ENCODE measurements at regions not wholly inside any gene's neighbourhood (a gene's known extent, or its start where the extent isn't known, plus 50 kb on each side); places are given as distances from the start of the nearest gene placed in this dataset.
"Not testable (repeated sequence)": the region's sequence is repeated elsewhere in the genome, so short reads cannot be mapped to it uniquely, and the experiment has no call there.

DNA sequence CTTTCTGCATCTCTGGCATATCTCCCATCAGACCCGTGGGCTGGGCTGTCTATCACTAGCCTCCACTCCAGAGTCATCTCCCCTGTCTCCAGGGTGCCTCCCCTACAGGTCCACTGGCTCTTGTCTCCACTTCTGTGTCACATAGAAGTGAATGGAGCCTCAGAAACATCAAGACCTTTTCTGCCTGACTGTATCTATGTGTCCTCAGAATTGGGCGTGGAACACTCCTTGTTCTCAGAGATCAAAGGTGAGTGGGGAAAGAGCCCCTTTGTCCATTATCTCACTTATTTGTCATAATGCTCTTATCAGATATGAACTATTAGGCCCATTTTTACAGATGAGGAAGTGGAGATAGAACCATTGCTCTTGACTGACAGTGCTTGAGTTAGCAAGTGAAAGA lies 211.0 kb downstream of the CYRIA start:
- no peak for DNase-seq

DNA sequence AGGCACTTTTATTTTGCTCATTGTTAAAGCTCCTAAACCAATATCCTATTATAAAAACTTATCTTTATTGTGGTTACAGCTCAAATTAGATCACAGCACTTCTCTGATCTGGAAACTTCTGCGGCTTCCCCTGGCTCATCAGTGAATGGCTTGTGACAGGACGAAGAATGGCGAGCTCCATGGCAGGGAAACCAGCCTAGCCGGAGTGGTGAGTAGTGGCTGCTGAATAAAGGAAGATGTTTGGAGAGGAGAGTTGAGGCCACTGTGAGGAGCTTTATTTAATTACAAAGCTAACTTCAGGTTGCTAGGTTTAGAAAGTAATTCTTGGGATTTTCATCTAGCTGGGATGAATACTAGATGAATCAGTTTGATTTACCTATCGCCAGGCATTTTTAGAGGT lies 213.5 kb downstream of the CYRIA start:
- no peak for DNase-seq

DNA sequence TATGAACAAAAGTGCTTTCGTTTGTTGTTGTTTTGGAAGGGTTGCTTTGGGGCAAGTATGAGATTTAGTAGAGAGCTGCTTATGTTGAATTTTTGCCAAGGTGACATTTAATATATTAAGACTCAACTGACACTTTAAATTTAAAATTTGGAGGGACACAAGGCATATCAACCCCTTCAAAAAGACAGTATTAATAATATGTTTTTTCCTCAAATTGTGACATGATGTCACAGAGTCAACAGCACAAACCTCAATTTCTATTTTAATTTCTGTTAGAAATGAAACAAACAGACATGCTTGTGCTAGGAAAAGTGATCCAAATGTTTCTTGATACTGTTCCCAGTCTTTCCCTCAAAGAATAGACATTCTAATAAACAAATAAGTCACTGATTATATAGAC lies 218.9 kb downstream of the CYRIA start:
- DNase-seq = no peak

DNA sequence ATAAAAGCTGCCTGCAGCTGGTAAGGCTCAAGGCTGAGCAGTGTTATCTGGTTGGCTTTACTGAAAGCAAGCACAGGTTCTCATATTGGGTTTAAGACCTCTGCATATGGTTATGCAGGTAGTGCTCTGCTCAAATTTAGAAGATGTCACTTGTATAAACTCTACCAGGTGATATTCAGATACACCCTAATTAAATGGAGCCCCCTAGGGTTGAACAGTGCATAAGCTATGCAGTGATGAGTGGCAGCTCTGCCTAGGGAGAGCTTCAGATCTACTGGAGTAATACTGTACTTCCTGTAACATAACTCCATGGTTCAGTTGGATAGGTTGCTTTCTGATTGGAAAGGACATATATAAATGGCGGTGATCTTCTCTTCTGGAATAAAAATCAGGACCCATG lies 222.7 kb downstream of the CYRIA start:
- no peak for DNase-seq

DNA sequence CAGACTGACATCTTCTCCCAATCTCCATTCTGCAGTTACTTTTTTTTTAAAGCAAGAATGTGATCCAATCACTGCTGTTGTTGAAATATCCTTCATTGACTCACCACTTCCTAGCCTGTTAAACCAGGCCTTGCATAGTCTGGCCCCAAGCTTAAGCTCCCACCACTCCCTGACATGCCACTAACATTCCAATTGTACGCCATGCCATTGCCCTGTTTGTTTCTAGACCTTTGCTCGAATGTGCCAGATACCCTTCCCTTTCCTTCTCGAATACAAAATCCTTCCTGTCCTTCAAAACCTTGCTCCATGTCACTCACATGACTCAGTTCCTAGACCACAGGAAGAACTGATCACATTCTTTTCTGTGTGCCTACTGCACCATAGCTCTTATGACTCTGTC lies 224.2 kb downstream of the CYRIA start:
- no peak for DNase-seq

DNA sequence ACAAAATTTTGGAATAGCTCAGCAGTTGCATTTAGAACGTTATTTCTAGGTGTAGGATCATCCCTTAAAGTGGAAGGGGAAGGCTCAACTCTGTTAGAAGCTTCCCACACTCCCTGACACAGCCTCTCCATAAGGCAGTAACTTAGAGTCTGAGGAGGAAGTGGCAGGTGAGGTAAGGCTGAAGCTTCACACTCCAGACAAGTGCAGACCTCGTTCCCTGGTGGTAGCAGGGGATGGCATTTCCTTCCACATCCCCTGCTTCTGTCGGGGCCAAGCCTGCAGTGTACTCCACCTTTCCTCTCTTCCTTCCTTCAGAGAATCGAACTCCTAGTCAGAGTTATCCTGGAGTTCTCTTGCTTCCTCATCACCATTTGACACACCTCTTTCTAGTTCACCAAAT lies 224.7 kb downstream of the CYRIA start:
- no peak for DNase-seq

DNA sequence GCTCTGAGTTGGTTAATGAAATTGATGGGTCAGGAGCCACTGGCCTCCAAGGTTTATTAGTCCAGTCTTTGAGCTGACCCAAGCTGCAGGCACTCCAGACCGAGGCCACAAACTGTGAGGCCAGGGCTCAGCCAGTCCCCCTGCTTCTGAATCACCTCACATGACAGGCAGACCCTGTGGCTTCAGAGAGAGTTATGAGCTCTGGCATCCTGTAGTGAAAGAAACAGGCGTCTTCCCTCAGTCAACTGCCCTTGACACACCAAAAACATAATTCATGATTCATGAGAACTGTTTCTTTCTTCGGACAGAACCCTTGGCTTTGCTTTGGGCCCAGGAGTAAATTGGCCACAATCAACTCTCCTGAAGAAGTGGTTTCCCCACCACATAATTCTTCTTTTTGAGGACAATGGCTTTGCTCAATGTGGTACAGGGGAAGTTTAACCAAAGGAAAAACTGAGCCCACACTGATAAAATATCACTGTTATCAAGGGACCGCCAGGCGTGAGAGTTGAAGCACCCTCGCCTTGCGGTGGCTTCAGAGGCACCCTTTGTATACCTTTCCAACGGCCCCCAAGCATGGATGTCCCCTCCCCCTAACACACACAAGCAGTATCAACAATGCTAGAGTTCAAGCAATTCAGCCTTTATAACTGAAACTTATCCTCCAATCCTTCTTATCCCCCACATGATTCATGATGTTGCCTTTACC lies 226.9 kb downstream of the CYRIA start:
- no peak for DNase-seq

DNA sequence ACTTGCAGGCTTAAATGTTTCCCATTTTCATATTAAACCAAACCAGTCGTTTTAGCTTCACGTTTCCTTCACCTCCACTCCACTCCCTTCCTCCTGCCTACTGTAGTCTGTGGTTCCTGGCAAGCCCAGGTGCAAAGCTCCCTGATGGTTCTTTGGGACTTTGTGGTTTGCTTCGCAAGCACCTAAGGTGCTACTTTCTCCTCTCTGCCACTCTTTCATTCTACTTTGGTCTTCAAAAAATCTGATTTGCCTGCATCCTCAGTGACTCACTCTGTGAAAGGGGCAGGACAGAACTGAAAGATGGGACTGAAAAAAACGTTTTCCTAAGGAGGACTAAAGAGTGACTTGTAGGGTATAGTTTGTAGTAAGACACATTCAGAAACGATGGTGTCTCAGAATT lies 228.4 kb downstream of the CYRIA start:
- DNase-seq = no peak

DNA sequence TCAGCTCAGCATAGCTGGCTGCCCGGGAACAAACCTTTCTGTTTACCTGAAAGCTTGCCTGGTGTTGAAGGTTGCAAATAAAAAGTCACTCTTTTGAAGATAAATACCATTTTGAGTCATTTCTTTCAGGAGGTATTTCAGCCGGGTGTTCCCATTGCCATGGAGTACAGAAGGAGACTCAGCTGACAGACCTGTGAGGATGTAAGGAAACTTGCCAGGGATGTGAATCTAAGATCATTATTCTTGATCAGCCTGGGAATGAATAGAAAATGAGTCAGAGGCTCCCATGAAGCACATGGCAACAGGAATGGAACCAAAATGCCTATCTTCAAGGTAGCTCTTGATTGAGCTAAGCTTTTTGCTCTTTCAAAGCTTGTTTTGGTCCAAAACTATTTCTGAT lies 231.2 kb downstream of the CYRIA start:
- DNase-seq = no peak

DNA sequence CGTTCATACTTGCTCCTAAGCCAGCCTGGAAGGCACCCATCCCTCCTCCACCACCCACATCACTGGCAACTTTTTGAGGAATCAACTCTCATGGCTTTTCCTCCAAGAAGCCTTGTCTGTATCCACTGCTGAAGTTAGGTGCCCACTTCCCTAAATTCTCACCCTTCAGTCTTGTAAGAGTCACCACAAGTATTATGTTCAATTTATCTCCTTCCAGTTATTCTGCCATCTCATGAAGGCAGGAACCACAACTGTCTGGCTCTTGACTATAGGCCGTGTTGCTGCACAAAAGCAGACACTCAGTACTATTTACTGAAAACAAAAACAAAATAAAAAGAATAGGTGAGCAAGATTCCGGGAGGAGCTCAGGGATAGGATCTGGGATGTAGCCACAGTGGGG lies 234.8 kb downstream of the CYRIA start:
- no peak for DNase-seq

DNA sequence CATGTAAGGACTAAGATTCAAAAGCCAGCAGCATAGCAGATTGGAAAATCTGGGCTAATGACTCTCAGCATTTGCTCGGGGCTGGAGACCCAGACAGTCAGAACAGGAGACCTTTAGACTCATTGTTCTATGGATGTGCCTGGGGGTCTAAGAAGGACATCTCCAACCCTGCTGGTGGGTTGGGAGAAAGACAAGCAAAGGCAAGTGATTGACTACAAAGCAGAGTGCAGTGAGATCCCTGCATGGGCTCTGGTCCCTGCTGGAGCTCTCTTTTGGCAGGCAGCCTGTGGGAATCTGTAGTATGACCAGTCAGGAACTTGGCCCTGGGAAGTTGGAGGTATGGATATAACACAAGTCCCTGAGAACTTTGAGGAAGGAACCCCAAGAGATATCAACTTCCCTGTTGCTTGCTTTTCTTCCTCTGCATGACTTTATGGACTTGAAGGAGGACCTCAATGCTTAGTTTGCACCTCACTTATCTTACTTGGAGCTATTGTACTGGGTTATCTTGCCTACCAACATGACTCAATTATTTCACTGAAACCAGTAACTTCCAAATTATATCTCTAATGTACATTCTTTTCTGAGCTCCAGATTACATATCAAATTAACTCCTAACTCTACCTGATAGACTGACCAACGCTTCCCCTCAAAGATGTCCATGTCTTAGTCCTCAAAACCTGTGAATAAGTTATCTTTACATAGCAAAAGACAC lies 236.0 kb downstream of the CYRIA start:
- DNase-seq = no peak

DNA sequence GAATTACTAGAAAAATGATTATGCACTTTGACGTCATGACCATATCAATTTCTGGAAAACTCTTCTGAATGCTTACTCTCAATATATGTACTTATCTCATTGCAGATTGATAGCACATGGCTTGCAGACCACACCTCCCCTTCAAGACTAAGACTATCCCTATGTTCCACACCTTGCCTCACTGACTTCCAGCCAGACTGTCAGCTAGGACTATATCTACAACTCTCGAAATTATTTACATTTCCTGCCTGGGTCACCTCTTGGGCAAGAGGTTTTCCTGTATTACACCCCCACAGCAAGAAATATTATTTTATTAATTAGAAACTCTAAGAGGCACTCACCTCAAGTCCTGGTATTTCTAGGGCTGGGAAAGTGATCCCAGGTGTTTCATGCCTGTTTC lies 236.6 kb downstream of the CYRIA start:
- DNase-seq = no peak

DNA sequence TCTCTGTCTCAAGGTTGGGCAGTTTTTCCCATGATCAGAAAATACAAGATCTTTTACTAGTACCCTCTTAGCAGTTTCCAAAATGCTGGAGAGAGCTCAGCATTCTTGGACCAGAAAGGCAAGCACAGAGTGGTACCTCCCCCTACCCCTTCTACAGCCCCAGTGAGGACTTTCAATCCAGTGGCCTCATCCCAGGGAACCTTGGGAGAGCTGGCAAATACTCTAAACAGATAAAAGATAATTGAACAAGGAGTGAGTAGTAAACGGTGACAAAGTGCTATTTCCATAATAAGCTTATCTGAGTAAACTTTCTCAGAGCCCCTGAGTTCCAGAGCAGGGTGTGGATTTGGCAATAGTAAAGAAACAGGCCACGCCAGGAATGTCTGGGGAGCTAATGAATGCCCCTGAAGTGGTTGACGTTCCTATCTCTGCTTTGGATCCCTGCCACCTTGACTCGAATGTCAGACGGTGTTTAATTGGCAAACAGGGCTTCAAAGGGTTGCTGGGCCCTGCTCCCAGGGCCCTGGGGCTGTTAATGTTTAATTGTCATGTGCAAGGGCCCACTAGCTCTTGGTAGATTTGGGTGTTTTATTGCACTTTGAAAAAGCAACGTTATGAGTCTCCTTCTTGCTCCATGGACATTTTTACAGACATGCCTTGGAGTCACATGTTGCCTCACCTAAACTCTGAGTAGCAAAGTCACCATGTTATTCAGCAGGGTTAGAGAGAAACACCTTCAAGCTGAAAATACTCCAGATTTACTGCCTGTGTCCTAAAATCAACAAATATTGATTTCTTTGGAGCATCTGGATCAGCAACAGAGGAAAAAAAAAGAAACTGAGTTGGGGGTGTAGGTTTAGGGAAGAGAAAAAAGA lies 239.9 kb downstream of the CYRIA start:
- DNase-seq = no peak

DNA sequence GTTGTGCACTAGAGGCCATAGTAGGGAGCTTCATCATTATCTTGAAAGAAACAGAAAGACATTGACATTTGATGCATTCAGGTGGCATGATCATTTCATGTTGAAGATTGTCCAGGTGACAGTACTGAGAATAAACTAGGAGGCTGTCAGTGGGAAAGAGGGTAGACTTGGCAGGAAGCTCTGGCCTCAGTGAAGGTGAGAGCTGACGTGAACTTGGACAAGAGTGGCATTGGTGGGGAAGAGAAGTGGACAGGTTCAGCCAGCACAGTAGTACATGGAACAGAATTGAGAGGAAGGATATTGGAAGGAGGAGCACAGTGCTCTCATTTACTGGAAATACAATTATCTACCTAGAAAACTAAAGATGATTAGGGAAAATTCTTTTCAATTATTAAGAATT lies 245.2 kb downstream of the CYRIA start:
- no peak for DNase-seq

DNA sequence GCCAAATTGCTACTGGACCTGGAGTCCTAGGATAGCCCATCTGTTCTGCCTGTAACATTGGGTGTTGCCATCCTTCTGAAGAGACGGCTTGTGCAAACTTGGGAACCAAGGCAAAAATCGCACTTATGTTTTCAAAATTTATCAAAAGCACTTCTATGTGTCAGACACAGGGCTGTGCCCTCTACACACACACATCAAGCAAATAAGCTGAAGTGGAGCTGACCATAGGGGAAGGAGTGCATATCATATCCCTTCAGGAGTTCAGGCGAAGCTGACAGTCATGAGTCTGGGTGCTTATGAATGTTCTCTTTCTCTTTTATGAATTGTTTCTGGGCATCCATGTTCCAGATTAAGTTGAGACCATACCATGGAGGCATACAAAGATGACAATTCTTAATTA lies 247.9 kb downstream of the CYRIA start:
- DNase-seq = no peak

DNA sequence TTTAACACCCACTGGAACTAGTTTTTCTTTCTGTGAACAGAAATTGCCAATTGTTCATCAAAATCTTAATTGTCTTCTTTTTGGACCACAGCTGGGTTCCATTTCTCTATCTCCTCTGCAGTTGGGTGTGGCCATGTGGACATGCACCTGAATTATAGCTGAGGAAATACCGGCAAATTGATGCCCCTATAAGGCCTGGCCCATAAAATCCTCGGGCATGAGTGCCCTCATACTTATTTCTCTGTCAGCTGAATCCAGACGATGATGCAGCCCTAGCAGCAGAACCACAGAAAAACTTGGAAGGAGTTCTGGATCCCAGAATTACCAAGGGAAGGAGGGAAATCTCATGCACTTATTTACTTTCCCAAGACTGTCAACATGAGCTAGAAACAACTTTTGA lies 249.0 kb downstream of the CYRIA start:
- DNase-seq = no peak

DNA sequence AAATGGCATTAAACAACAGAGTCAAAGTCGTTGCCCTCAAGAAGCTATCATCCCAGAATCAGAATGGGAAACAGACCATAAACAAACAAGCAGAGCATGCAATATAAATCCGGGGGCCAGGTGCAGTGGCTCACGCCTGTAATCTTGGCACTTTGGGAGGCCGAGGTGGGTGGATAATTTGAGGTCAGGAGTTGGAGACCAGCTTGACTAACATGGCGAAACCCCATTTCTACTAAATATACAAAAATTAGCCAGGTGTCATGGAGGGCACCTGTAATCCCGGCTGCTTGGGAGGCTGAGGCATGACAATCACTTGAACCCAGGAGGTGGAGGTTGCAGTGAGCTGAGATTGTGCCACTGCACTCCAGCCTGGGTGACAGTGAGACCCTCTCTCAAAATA lies 249.8 kb downstream of the CYRIA start:
- not testable (repeated sequence) for DNase-seq

DNA sequence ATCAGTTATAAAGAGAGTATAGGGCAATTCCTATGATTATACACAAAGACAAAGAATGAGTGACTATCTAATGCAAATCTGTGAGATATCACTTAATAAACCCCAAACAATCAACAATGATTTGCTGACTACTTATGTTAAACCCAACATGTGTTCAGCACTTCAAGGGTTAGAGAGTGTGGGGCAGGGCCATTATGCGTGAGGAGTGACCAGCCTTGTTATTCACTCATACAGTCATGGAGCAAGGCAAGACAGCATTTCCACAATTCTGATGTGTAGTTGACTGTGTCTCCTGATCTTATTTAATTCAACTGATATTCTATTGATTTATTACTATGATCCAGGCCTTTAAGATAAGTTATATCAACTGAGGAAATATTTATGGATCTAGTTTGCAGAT lies 251.7 kb downstream of the CYRIA start:
- DNase-seq = no peak

DNA sequence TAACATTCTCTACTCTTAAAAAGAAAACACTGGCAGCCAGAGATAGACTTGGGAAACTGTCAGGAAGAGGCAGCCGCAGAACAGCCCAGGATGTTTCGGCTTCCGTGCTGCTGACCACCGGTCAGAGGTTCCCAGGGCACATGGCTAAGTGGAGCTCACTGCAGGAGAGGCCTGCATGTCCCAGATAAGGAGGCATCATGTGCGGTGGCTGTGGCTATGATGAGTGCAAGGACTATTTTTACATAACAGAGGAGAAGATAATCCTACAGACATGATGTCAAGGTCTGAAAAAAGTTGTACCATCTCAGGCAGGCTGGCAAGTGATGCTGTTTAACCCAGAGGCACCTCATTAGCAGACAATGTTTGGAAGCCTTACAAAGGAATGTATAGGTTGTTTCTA lies 252.3 kb downstream of the CYRIA start:
- no peak for DNase-seq

DNA sequence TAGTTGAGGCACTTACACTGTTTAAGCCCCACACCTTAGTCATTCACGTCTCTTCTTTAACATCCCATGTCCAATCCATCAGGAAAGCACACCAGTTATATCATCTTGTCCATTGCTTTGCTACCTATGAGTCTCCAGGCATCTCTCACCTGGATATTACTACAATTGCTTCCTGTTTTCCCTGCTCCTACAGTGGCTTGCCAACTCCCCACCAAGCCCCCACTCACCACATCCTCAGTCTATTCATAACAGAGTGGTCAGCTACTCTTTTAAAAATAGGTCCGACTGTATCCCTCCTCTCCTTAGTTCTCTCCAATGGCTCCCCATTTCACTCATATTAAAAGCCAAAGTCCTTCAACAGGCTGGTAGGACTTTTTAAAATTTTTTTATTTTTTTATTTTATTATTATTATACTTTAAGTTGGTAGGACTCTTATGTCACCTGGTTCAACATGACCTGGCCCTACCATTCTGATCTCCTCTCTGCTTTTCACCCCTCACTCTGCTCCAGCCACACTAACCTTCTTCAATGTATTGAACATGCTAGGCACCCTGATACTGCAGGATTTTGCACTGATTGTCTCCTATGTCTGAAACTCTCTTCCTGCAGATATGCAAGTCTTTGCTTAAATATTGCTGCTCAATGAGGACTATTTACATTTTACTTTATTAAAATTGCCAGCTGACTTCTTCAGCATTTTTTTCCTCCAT lies 253.2 kb downstream of the CYRIA start:
- DNase-seq = no peak

DNA sequence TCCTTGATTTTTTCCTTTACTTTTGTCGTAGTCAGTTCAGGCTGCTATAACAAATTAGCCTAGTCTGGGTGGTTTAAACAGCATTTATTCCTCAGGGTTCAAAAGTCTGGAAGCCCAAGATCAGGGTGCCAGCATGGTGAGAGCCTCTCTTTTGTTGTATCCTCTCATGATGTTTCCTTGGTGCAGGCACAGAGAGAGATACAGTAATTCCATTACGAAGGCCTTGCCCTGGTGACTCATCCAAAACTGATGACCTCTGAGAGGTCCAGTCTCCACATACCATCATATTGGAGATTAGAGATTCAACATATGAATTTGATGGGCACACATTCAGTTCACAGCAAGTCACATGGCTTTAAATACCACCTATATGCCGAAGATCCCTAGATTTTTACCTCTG lies 253.8 kb downstream of the CYRIA start:
- no peak for DNase-seq

DNA sequence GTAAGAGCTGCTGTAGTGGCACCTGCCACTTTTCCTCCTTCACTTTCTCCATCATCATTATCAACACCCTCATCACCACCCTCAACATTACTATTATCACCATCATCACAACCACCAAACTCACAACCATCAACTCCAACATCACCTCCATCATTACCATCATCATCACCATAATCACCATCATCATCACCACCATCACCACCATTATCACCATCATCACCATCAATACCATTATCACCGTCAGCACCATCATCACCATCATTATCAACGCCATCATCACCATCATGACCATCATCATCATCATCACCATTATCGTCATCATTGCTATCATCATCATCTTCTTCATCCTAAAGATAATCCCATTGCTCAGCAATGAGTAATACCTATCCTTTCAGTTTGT lies 255.8 kb downstream of the CYRIA start:
- DNase-seq = no peak

DNA sequence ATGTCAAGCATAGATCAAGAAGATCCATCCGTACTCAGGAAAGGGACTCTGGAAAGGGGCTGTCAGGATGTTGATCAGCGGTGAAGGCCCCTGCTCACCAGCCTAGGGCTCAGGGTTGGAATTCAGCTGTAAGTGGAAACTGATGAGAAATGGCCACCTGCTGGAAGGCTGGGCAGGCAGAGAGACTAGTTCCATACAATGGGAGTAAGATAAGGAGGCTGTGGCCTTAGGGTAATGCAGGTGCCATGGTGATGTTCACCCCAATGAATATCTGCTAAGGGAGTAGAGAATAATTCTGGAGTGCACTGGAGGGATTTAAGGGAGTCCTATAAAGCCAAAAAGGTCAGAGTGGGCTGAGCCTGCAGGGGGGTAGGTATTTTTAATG lies 256.6 kb downstream of the CYRIA start:
- no peak for DNase-seq
